ENCODE measurements at regions not wholly inside any gene's neighbourhood (a gene's known extent, or its start where the extent isn't known, plus 50 kb on each side); places are given as distances from the start of the nearest gene placed in this dataset.
"Not testable (repeated sequence)": the region's sequence is repeated elsewhere in the genome, so short reads cannot be mapped to it uniquely, and the experiment has no call there.

- H3K4me3 ChIP-seq, result no peak overlapping the region
- no peak for DNase-seq (ENCODE audit: low read depth in 1 of 2, low spot score in 2 of 2)
Observed at GRCh38 chrX:39476604-39477021, 621.1 kb downstream of the BCOR start.

GRCh38 chrX:39477031-39477761, 620.6 kb downstream of the BCOR start:
- no peak overlapping the region for H3K4me3 ChIP-seq
- H3K27me3 ChIP-seq (replicated peaks), result no peaks in the 10 kb centered on the region
- no peaks in the 10 kb centered on the region for H3K36me3 ChIP-seq
- no peak overlapping the region for H3K27ac ChIP-seq
- no peaks in the 10 kb centered on the region for H3K9me3 ChIP-seq (replicated peaks)
- DNase-seq (ENCODE audit: low read depth in 1 of 2, low spot score in 2 of 2), result peak in 1 of 2 experiments; percentile 35
- H3K4me1 ChIP-seq (replicated peaks), result peaks cover 9% of the 10 kb centered on the region

More at GRCh38 chrX:39476604-39477021, 621.1 kb downstream of the BCOR start:
- Histone ChIP-seq H3K9me3 (replicated peaks) (no peaks in the 10 kb centered on the region), H3K36me3 (no peaks in the 10 kb centered on the region), H3K27me3 (replicated peaks) (no peaks in the 10 kb centered on the region), H3K4me1 (replicated peaks) (peaks cover 9% of the 10 kb centered on the region), H3K27ac (no peak overlapping the region)

- no peaks in the 10 kb centered on the region for H3K27me3 ChIP-seq (replicated peaks)
- no peak overlapping the region for H3K4me3 ChIP-seq
- peaks cover 9% of the 10 kb centered on the region for H3K4me1 ChIP-seq (replicated peaks)
- H3K9me3 ChIP-seq (replicated peaks), result no peaks in the 10 kb centered on the region
- no peaks in the 10 kb centered on the region for H3K36me3 ChIP-seq
- peak; percentile 44 to 54 for DNase-seq (ENCODE audit: low read depth in 1 of 2, low spot score in 2 of 2)
- H3K27ac ChIP-seq, result peak overlapping the region; percentile 21; the same call in 1 of the 2 replicates
Observed at GRCh38 chrX:39477762-39478120, 620.0 kb downstream of the BCOR start.

GRCh38 chrX:39479856-39480255, 617.9 kb downstream of the BCOR start:
- Histone ChIP-seq H3K27ac (no peak overlapping the region), H3K4me3 (no peak overlapping the region), H3K9me3 (replicated peaks) (no peaks in the 10 kb centered on the region), H3K27me3 (replicated peaks) (no peaks in the 10 kb centered on the region), H3K36me3 (no peaks in the 10 kb centered on the region), H3K4me1 (replicated peaks) (peaks cover 9% of the 10 kb centered on the region)
- DNase-seq (ENCODE audit: low read depth in 1 of 2, low spot score in 2 of 2), result no peak

- H3K27me3 ChIP-seq (replicated peaks), result no peaks in the 10 kb centered on the region
Observed at GRCh38 chrX:39480963-39481362, 616.8 kb downstream of the BCOR start.

GRCh38 chrX:39481621-39482020, 616.1 kb downstream of the BCOR start:
- Histone ChIP-seq H3K27ac (no peak overlapping the region), H3K4me1 (replicated peaks) (peaks cover 9% of the 10 kb centered on the region), H3K27me3 (replicated peaks) (no peaks in the 10 kb centered on the region), H3K4me3 (no peak overlapping the region), H3K9me3 (replicated peaks) (no peaks in the 10 kb centered on the region), H3K36me3 (no peaks in the 10 kb centered on the region)
- no peak for DNase-seq (ENCODE audit: low read depth in 1 of 2, low spot score in 2 of 2)

More at GRCh38 chrX:39480963-39481362, 616.8 kb downstream of the BCOR start:
- H3K4me1 ChIP-seq (replicated peaks), result peaks cover 9% of the 10 kb centered on the region
- no peak overlapping the region for H3K4me3 ChIP-seq
- no peak for DNase-seq (ENCODE audit: low read depth in 1 of 2, low spot score in 2 of 2)
- H3K9me3 ChIP-seq (replicated peaks), result no peaks in the 10 kb centered on the region
- no peaks in the 10 kb centered on the region for H3K36me3 ChIP-seq
- no peak overlapping the region for H3K27ac ChIP-seq

GRCh38 chrX:39484159-39485068, 613.3 kb downstream of the BCOR start:
- H3K9me3 ChIP-seq (replicated peaks), result no peaks in the 10 kb centered on the region
- H3K27me3 ChIP-seq (replicated peaks), result no peaks in the 10 kb centered on the region
- H3K27ac ChIP-seq, result no peak overlapping the region
- DNase-seq (ENCODE audit: low read depth in 1 of 2, low spot score in 2 of 2), result no peak
- no peaks in the 10 kb centered on the region for H3K4me1 ChIP-seq (replicated peaks)
- no peak overlapping the region for H3K4me3 ChIP-seq
- no peaks in the 10 kb centered on the region for H3K36me3 ChIP-seq

GRCh38 chrX:39487166-39487968, 610.4 kb downstream of the BCOR start:
- H3K27me3 ChIP-seq (replicated peaks), result no peaks in the 10 kb centered on the region
- no peaks in the 10 kb centered on the region for H3K9me3 ChIP-seq (replicated peaks)
- H3K36me3 ChIP-seq, result no peaks in the 10 kb centered on the region
- H3K4me3 ChIP-seq, result no peak overlapping the region
- no peak for DNase-seq (ENCODE audit: low read depth in 1 of 2, low spot score in 2 of 2)
- no peak overlapping the region for H3K27ac ChIP-seq
- no peaks in the 10 kb centered on the region for H3K4me1 ChIP-seq (replicated peaks)

- no peak overlapping the region for H3K4me3 ChIP-seq
- H3K27ac ChIP-seq, result no peak overlapping the region
- H3K36me3 ChIP-seq, result no peaks in the 10 kb centered on the region
- DNase-seq (ENCODE audit: low read depth in 1 of 2, low spot score in 2 of 2), result no peak
- no peaks in the 10 kb centered on the region for H3K27me3 ChIP-seq (replicated peaks)
- H3K4me1 ChIP-seq (replicated peaks), result no peaks in the 10 kb centered on the region
- no peaks in the 10 kb centered on the region for H3K9me3 ChIP-seq (replicated peaks)
Observed at GRCh38 chrX:39487969-39488330, 609.8 kb downstream of the BCOR start.

- H3K36me3 ChIP-seq, result no peaks in the 10 kb centered on the region
- no peak overlapping the region for H3K27ac ChIP-seq
- H3K4me3 ChIP-seq, result no peak overlapping the region
- H3K9me3 ChIP-seq (replicated peaks), result no peaks in the 10 kb centered on the region
- no peaks in the 10 kb centered on the region for H3K4me1 ChIP-seq (replicated peaks)
- no peaks in the 10 kb centered on the region for H3K27me3 ChIP-seq (replicated peaks)
- DNase-seq (ENCODE audit: low read depth in 1 of 2, low spot score in 2 of 2), result no peak
Observed at GRCh38 chrX:39491548-39492297, 606.0 kb downstream of the BCOR start.

GRCh38 chrX:39492497-39493162, 605.1 kb downstream of the BCOR start:
- DNase-seq (ENCODE audit: low read depth in 1 of 2, low spot score in 2 of 2), result no peak
- no peaks in the 10 kb centered on the region for H3K9me3 ChIP-seq (replicated peaks)

GRCh38 chrX:39493168-39493567, 604.6 kb downstream of the BCOR start:
- H3K27ac ChIP-seq, result no peak overlapping the region
- no peak for DNase-seq (ENCODE audit: low read depth in 1 of 2, low spot score in 2 of 2)
- no peaks in the 10 kb centered on the region for H3K27me3 ChIP-seq (replicated peaks)
- no peak overlapping the region for H3K4me3 ChIP-seq
- H3K36me3 ChIP-seq, result no peaks in the 10 kb centered on the region
- no peaks in the 10 kb centered on the region for H3K4me1 ChIP-seq (replicated peaks)
- H3K9me3 ChIP-seq (replicated peaks), result no peaks in the 10 kb centered on the region

More at GRCh38 chrX:39492497-39493162, 605.1 kb downstream of the BCOR start:
- Histone ChIP-seq H3K4me1 (replicated peaks) (no peaks in the 10 kb centered on the region), H3K36me3 (no peaks in the 10 kb centered on the region), H3K27ac (no peak overlapping the region), H3K27me3 (replicated peaks) (no peaks in the 10 kb centered on the region), H3K4me3 (no peak overlapping the region)

- H3K27ac ChIP-seq; H3K36me3 ChIP-seq; H3K9me3 ChIP-seq (replicated peaks); H3K4me1 ChIP-seq (replicated peaks); DNase-seq (ENCODE audit: low read depth in 1 of 2, low spot score in 2 of 2); H3K4me3 ChIP-seq; H3K27me3 ChIP-seq (replicated peaks): not testable (repeated sequence)
Observed at GRCh38 chrX:39497117-39497516, 600.6 kb downstream of the BCOR start.

All from SJSA1 (cell line).